ENCODE measurements at regions not wholly inside any gene's neighbourhood (a gene's known extent, or its start where the extent isn't known, plus 50 kb on each side); places are given as distances from the start of the nearest gene placed in this dataset.

GRCh38 chr6:93886416-93886815 is 467.1 kb upstream of the EPHA7 start:
- WGBS, 2 donors: 52 to 60% methylated on average over 4 of the region's 4 CpGs
- intact Hi-C loops (cut with DNase I; ENCODE audit: low total_unique reads): no loop called here

GRCh38 chr6:93859971-93860370 is 440.6 kb upstream of the EPHA7 start:
- intact Hi-C loops (cut with DNase I; ENCODE audit: low total_unique reads): no loop called here
- Histone ChIP-seq H3K27me3 (no peaks in the 10 kb centered on the region), H3K9me3 (no peaks in the 10 kb centered on the region), H3K4me3 (no peak overlapping the region), H3K36me3 (ENCODE audit: low read depth, missing control alignments) (no peaks in the 10 kb centered on the region), H3K27ac (no peak overlapping the region), H3K4me1 (no peaks in the 10 kb centered on the region)
- no peak for DNase-seq
- WGBS, 2 donors: 45 to 61% methylated on average over 3 of the region's 3 CpGs
- TF ChIP-seq POLR2A (IDR thresholded peaks at IDR 0.05): no peak
- TF ChIP-seq CTCF (IDR thresholded peaks at IDR 0.05): no peak

More at GRCh38 chr6:93886416-93886815, 467.1 kb upstream of the EPHA7 start:
- Histone ChIP-seq H3K9me3 (no peaks in the 10 kb centered on the region), H3K4me3 (no peak overlapping the region), H3K36me3 (ENCODE audit: low read depth, missing control alignments) (no peaks in the 10 kb centered on the region), H3K27me3 (no peaks in the 10 kb centered on the region), H3K4me1 (no peaks in the 10 kb centered on the region), H3K27ac (no peak overlapping the region)
- TF ChIP-seq POLR2A (IDR thresholded peaks at IDR 0.05) (no peak), CTCF (IDR thresholded peaks at IDR 0.05) (no peak)
- no peak for DNase-seq

- WGBS, 2 donors: 90 to 92% methylated on average over 2 of the region's 2 CpGs
- Histone ChIP-seq H3K4me1 (no peaks in the 10 kb centered on the region), H3K4me3 (no peak overlapping the region), H3K9me3 (no peaks in the 10 kb centered on the region), H3K27ac (no peak overlapping the region), H3K27me3 (no peaks in the 10 kb centered on the region), H3K36me3 (ENCODE audit: low read depth, missing control alignments) (no peaks in the 10 kb centered on the region)
- no peak for DNase-seq
- intact Hi-C loops (cut with DNase I; ENCODE audit: low total_unique reads): no loop called here
- TF ChIP-seq CTCF (IDR thresholded peaks at IDR 0.05) (no peak), POLR2A (IDR thresholded peaks at IDR 0.05) (no peak)
Observed at GRCh38 chr6:93858213-93858612, 438.9 kb upstream of the EPHA7 start.

- Histone ChIP-seq H3K27ac (no peak overlapping the region), H3K9me3 (no peaks in the 10 kb centered on the region), H3K4me1 (no peaks in the 10 kb centered on the region), H3K4me3 (no peak overlapping the region), H3K36me3 (ENCODE audit: low read depth, missing control alignments) (no peaks in the 10 kb centered on the region), H3K27me3 (no peaks in the 10 kb centered on the region)
- no peak for DNase-seq
- WGBS, 2 donors: 76 to 83% methylated on average over 4 of the region's 4 CpGs
- TF ChIP-seq POLR2A (IDR thresholded peaks at IDR 0.05) (no peak), CTCF (IDR thresholded peaks at IDR 0.05) (no peak)
- intact Hi-C loops (cut with DNase I; ENCODE audit: low total_unique reads): no loop called here
Observed at GRCh38 chr6:93849857-93850256, 430.5 kb upstream of the EPHA7 start.

GRCh38 chr6:93848031-93848742 is 428.8 kb upstream of the EPHA7 start:
- Histone ChIP-seq H3K36me3 (ENCODE audit: low read depth, missing control alignments) (no peaks in the 10 kb centered on the region), H3K27ac (no peak overlapping the region), H3K4me1 (no peaks in the 10 kb centered on the region), H3K27me3 (no peaks in the 10 kb centered on the region), H3K9me3 (no peaks in the 10 kb centered on the region), H3K4me3 (no peak overlapping the region)
- TF ChIP-seq POLR2A (IDR thresholded peaks at IDR 0.05) (no peak), CTCF (IDR thresholded peaks at IDR 0.05) (no peak)
- DNase-seq: no peak
- 73 to 78% methylated on average over 5 of the region's 5 CpGs for whole genome bisulfite sequencing, 2 donors
- intact Hi-C loops (cut with DNase I; ENCODE audit: low total_unique reads): no loop called here
